K562 (cell line): ENCODE measurements at regions not wholly inside any gene's neighbourhood (a gene's known extent, or its start where the extent isn't known, plus 50 kb on each side); places are given as distances from the start of the nearest gene placed in this dataset.

ENCODE experiments used
- ATAC-seq: fragments of 200-7000 bp; cut with Tn5 transposase; 3 replicates; pipeline ENCODE4 v1.9.1; 2020; ENCODE audit warnings: moderate library complexity
- BruUV-seq: library from RNA; stranded (reverse); fragments of 400-500 nt; replicated peaks from 2 replicates; lab custom pipeline; 2021; lab: Mats Ljungman, UMichigan
- CTCF ChIA-PET: fragments of 300-600 bp; formaldehyde crosslinking; extraction: SDS; loops from one replicate; lab custom pipeline; 2021; ENCODE audit warnings: low intra/inter-chr PET ratio; lab: Yijun Ruan, JAX
- POLR2A ChIA-PET: fragments of 300-600, 350-650 bp; sonication (Branson Sonifier 250); formaldehyde crosslinking; extraction: SDS; loops from one replicate; lab custom pipeline; 2021; ENCODE audit warnings: antibody characterized with exemption, inconsistent platforms; lab: Yijun Ruan, JAX
- DNase-seq, 4 experiments: peaks; one replicate each; pipeline versions ENCODE4 v3.0.0 to v3.0.0-alpha.2; 2011 to 2018; ENCODE audit warnings: low spot score in 3 of 4, mixed read lengths in 3 of 4; ENCODE audit errors: extremely low read depth in 1 of 4
- FAIRE-seq: peaks from 2 replicates; lab custom pipeline; 2011; peaks lifted over from hg19 to GRCh38; lab: Jason Lieb, UNC
- H2AFZ ChIP-seq: 2 replicates; pipeline ENCODE4 v1.6.0; 2011; ENCODE audit warnings: low read depth, low read length, control low read depth, inconsistent platforms
- H3K27ac ChIP-seq: fragments of 200-600 bp; 3 replicates; pipeline ENCODE4 v1.8.0; 2011; ENCODE audit warnings: low read depth, mild to moderate bottlenecking, control low read depth, inconsistent platforms, low read length, moderate library complexity, mixed read lengths; ENCODE audit errors: extremely low read depth
- H3K27me3 ChIP-seq, 2 experiments: fragments of 300-600 bp in 1 of 2; 2 replicates in 1 of 2; 3 replicates in 1 of 2; pipeline versions ENCODE4 v1.6.0 to v1.8.0; 2011; ENCODE audit warnings: inconsistent platforms in 2 of 2, low read length in 2 of 2, mild to moderate bottlenecking in 1 of 2, mixed read lengths in 1 of 2, moderate library complexity in 1 of 2; ENCODE audit not compliant: control insufficient read depth in 2 of 2, insufficient read depth in 2 of 2
- H3K36me3 ChIP-seq: fragments of 300-600 bp; 3 replicates; pipeline ENCODE4 v1.8.0; 2011; ENCODE audit warnings: mild to moderate bottlenecking, low read length, inconsistent platforms; ENCODE audit not compliant: control insufficient read depth, insufficient read depth
- H3K4me1 ChIP-seq, 2 experiments: fragments of 200-600 bp in 1 of 2; replicated peaks in 1 of 2; 2 replicates in 1 of 2; 3 replicates in 1 of 2; pipeline versions ENCODE4 v1.5.1 to v1.8.0; 2011; ENCODE audit warnings: inconsistent platforms in 2 of 2, low read length in 2 of 2, mild to moderate bottlenecking in 1 of 2, mixed read lengths in 1 of 2, moderate library complexity in 1 of 2; ENCODE audit not compliant: control insufficient read depth in 2 of 2, insufficient read depth in 2 of 2
- H3K4me2 ChIP-seq: 2 replicates; pipeline ENCODE4 v1.6.1; 2011; ENCODE audit warnings: low read length, control low read depth, inconsistent platforms, mixed read lengths; ENCODE audit not compliant: insufficient read depth
- H3K4me3 ChIP-seq: fragments of 200-600 bp; sonication (generic), shearing (Covaris generic); 2 replicates; pipeline ENCODE4 v1.5.1; 2016; ENCODE audit warnings: control low read depth, inconsistent platforms
- H3K79me2 ChIP-seq: fragments of 200-600 bp; 3 replicates; pipeline ENCODE4 v1.8.0; 2011; ENCODE audit warnings: low read length, inconsistent platforms; ENCODE audit not compliant: control insufficient read depth, insufficient read depth
- H3K9ac ChIP-seq, 2 experiments: 2 replicates each; pipeline versions ENCODE4 v1.6.0 to v1.6.1; 2011; ENCODE audit warnings: low read depth in 2 of 2, low read length in 2 of 2, control low read depth in 1 of 2, inconsistent platforms in 1 of 2, mild to moderate bottlenecking in 1 of 2, mixed read lengths in 1 of 2; ENCODE audit not compliant: insufficient read depth in 1 of 2
- H3K9me1 ChIP-seq: one replicate; pipeline ENCODE4 v1.6.0; 2011; ENCODE audit warnings: inconsistent platforms, mild to moderate bottlenecking, low read length, moderate library complexity; ENCODE audit not compliant: control insufficient read depth, insufficient read depth
- H3K9me3 ChIP-seq: replicated peaks from 2 replicates; pipeline ENCODE4 v1.5.1; 2011; ENCODE audit warnings: low read depth, low read length, inconsistent platforms; ENCODE audit not compliant: control insufficient read depth, insufficient read depth
- H4K20me1 ChIP-seq: replicated peaks from 2 replicates; pipeline ENCODE4 v1.6.1; 2011; ENCODE audit warnings: low read length, inconsistent platforms, mixed read lengths; ENCODE audit not compliant: control insufficient read depth, insufficient read depth
- BCL6 ChIP-seq: fragments of 250-450 bp; sonication (Bioruptor Pico); IDR thresholded peaks from 2 replicates; pipeline ENCODE4 v1.4.0; 2020
- CBFA2T3 ChIP-seq: fragments of 450-650 bp; IDR thresholded peaks from 2 replicates; pipeline ENCODE4 v1.6.1; 2017
- CBFB ChIP-seq: sonication (generic); formaldehyde crosslinking; IDR thresholded peaks from 2 replicates; pipeline ENCODE4 v1.4.0; 2020; ENCODE audit warnings: mild to moderate bottlenecking, missing genetic modification reagents
- CBX2 ChIP-seq: fragments of 200-600 bp; sonication (generic); IDR thresholded peaks from one replicate; pipeline ENCODE4 v1.6.1; 2012; ENCODE audit warnings: mild to moderate bottlenecking, low read length, inconsistent platforms; ENCODE audit not compliant: insufficient read depth, poor library complexity, severe bottlenecking
- CBX3 ChIP-seq, 2 experiments: IDR thresholded peaks; 1 replicate in 1 of 2; 2 replicates in 1 of 2; pipeline ENCODE4 v1.6.1; 2012; ENCODE audit warnings: inconsistent platforms in 2 of 2, low read length in 2 of 2, borderline replicate concordance in 1 of 2, control low read depth in 1 of 2
- JUNB ChIP-seq: fragments of 450-650 bp; formaldehyde crosslinking; conservative IDR thresholded peaks from 2 replicates; pipeline ENCODE4 v1.4.0; 2020; ENCODE audit warnings: mild to moderate bottlenecking
- KDM2B ChIP-seq: fragments of 250-450 bp; sonication (Bioruptor Pico); IDR thresholded peaks from 2 replicates; pipeline ENCODE4 v1.8.0; 2021; ENCODE audit warnings: mild to moderate bottlenecking, moderate library complexity
- MCM7 ChIP-seq, 2 experiments: fragments of 450-650 bp; IDR thresholded peaks; 2 replicates each; pipeline ENCODE4 v1.6.1; 2016 to 2018
- PHB2 ChIP-seq: fragments of 450-650 bp; IDR thresholded peaks from 2 replicates; pipeline ENCODE4 v1.6.1; 2017; ENCODE audit warnings: low read depth
- RBM25 ChIP-seq: fragments of 200-400 bp; formaldehyde crosslinking; IDR thresholded peaks from 2 replicates; pipeline ENCODE4 v1.6.1; 2018; ENCODE audit warnings: low read length, low read depth, moderate library complexity; ENCODE audit not compliant: severe bottlenecking
- SMARCE1 ChIP-seq: fragments of 450-650 bp; IDR thresholded peaks from 2 replicates; pipeline ENCODE4 v1.7.1; 2016; ENCODE audit warnings: mild to moderate bottlenecking
- STAT5A ChIP-seq: IDR thresholded peaks from 2 replicates; pipeline ENCODE4 v1.6.1; 2012; ENCODE audit warnings: low read length, inconsistent platforms, borderline replicate concordance
- TEAD4 ChIP-seq, 2 experiments: sonication (generic) in 1 of 2; formaldehyde crosslinking in 1 of 2; IDR thresholded peaks; 2 replicates each; pipeline versions ENCODE4 v1.6.1 to v1.8.0; 2012 to 2022; ENCODE audit warnings: borderline replicate concordance in 1 of 2, inconsistent platforms in 1 of 2, low read length in 1 of 2, mild to moderate bottlenecking in 1 of 2, missing genetic modification reagents in 1 of 2
- in situ Hi-C: fragments of 300-500 bp; cut with MboI; formaldehyde crosslinking; loops from 4 replicates; pipeline ENCODE4 v1.15.0; 2018; ENCODE audit warnings: inconsistent platforms, mixed read lengths
- intact Hi-C: fragments of 100-400 bp; cut with micrococcal nuclease; formaldehyde crosslinking; loops from 2 replicates; pipeline ENCODE4 v1.14.2; 2022
- TF ChIP-seq, protein P1 (sequence below): fragments of 250-450 bp; sonication (Bioruptor Pico); IDR thresholded peaks from 2 replicates; pipeline ENCODE4 v1.5.0; 2022; ENCODE audit warnings: mild to moderate bottlenecking
- TF ChIP-seq, protein P2 (sequence below): sonication (generic); formaldehyde crosslinking; IDR thresholded peaks from 2 replicates; pipeline ENCODE4 v1.8.1; 2022; ENCODE audit warnings: missing genetic modification reagents
- TF ChIP-seq, protein P3 (sequence below): fragments of 250-450 bp; sonication (Bioruptor Pico); IDR thresholded peaks from 2 replicates; pipeline ENCODE4 v1.4.0; 2020; ENCODE audit warnings: mild to moderate bottlenecking

DNA sequence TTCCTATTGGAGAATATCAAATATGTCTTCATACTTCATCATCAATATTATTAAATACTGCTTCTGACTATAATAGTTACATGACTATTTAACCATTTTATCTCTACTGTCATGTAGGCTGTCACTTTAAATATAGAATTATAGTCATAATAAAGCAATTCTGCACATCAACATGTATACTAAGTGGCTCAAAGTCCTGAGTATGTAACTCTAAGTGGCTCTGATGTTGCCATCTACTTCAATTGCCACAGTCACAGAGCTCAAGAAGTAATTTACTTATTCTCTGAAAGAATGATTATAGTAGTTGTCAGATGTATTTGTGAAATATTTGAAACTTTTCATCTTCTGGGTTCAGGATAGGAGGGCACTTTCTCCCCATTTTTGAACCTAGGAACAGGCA is 202.3 kb downstream of the KITLG start:
- ChIA-PET CTCF (no interaction called here), POLR2A (no interaction called here)
- no peaks in the 10 kb centered on the region for H4K20me1 ChIP-seq
- no peaks in the 10 kb centered on the region for H3K9me1 ChIP-seq
- H3K4me3 ChIP-seq, result no peak overlapping the region
- H3K4me1 ChIP-seq, result no peaks in the 10 kb centered on the region
- H3K4me2 ChIP-seq, result no peak overlapping the region
- BruUV-seq, result no TSS peak
- TF ChIP-seq, protein P1, sequence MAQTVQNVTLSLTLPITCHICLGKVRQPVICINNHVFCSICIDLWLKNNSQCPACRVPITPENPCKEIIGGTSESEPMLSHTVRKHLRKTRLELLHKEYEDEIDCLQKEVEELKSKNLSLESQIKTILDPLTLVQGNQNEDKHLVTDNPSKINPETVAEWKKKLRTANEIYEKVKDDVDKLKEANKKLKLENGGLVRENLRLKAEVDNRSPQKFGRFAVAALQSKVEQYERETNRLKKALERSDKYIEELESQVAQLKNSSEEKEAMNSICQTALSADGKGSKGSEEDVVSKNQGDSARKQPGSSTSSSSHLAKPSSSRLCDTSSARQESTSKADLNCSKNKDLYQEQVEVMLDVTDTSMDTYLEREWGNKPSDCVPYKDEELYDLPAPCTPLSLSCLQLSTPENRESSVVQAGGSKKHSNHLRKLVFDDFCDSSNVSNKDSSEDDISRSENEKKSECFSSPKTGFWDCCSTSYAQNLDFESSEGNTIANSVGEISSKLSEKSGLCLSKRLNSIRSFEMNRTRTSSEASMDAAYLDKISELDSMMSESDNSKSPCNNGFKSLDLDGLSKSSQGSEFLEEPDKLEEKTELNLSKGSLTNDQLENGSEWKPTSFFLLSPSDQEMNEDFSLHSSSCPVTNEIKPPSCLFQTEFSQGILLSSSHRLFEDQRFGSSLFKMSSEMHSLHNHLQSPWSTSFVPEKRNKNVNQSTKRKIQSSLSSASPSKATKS (CRISPR knock-in tag), result no peak
- TF ChIP-seq TEAD4 (IDR thresholded peaks at IDR 0.05; ENCODE audit: low read length) (no peak), TEAD4 (CRISPR knock-in tag; IDR thresholded peaks at IDR 0.05; ENCODE audit: borderline replicate concordance) (no peak), CBFA2T3 (no peak), BCL6 (no peak), MCM7 (IDR thresholded peaks at IDR 0.05) (no peak), CBFB (CRISPR knock-in tag) (no peak), KDM2B (CRISPR knock-in tag) (no peak), RBM25 (no peak), SMARCE1 (no peak), STAT5A (no peak), CBX2 (no peak), CBX3 (IDR thresholded peaks at IDR 0.05; ENCODE audit: borderline replicate concordance in 1 of 2, low read length in 2 of 2) (no peak), JUNB (CRISPR knock-in tag) (no peak), PHB2 (no peak)
- TF ChIP-seq, protein P2, sequence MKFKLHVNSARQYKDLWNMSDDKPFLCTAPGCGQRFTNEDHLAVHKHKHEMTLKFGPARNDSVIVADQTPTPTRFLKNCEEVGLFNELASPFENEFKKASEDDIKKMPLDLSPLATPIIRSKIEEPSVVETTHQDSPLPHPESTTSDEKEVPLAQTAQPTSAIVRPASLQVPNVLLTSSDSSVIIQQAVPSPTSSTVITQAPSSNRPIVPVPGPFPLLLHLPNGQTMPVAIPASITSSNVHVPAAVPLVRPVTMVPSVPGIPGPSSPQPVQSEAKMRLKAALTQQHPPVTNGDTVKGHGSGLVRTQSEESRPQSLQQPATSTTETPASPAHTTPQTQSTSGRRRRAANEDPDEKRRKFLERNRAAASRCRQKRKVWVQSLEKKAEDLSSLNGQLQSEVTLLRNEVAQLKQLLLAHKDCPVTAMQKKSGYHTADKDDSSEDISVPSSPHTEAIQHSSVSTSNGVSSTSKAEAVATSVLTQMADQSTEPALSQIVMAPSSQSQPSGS (CRISPR knock-in tag), result no peak
- TF ChIP-seq, protein P3, sequence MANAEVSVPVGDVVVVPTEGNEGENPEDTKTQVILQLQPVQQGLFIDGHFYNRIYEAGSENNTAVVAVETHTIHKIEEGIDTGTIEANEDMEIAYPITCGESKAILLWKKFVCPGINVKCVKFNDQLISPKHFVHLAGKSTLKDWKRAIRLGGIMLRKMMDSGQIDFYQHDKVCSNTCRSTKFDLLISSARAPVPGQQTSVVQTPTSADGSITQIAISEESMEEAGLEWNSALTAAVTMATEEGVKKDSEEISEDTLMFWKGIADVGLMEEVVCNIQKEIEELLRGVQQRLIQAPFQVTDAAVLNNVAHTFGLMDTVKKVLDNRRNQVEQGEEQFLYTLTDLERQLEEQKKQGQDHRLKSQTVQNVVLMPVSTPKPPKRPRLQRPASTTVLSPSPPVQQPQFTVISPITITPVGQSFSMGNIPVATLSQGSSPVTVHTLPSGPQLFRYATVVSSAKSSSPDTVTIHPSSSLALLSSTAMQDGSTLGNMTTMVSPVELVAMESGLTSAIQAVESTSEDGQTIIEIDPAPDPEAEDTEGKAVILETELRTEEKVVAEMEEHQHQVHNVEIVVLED, result no peak
- H3K9me3 ChIP-seq, result no peaks in the 10 kb centered on the region
- H3K27me3 ChIP-seq, result no peaks in the 10 kb centered on the region
- ATAC-seq, result no peak
- in situ Hi-C loops (no loop called here), intact Hi-C loops (no loop called here)
- no peak overlapping the region for H2AFZ ChIP-seq
- no peak overlapping the region for H3K9ac ChIP-seq
- no peaks in the 10 kb centered on the region for H3K79me2 ChIP-seq
- no peak for FAIRE-seq
- no peak for DNase-seq
- no peak overlapping the region for H3K27ac ChIP-seq
- no peaks in the 10 kb centered on the region for H3K36me3 ChIP-seq
